ENCODE measurements at regions not wholly inside any gene's neighbourhood (a gene's known extent, or its start where the extent isn't known, plus 50 kb on each side); places are given as distances from the start of the nearest gene placed in this dataset.
"Not testable (repeated sequence)": the region's sequence is repeated elsewhere in the genome, so short reads cannot be mapped to it uniquely, and the experiment has no call there.

DNA sequence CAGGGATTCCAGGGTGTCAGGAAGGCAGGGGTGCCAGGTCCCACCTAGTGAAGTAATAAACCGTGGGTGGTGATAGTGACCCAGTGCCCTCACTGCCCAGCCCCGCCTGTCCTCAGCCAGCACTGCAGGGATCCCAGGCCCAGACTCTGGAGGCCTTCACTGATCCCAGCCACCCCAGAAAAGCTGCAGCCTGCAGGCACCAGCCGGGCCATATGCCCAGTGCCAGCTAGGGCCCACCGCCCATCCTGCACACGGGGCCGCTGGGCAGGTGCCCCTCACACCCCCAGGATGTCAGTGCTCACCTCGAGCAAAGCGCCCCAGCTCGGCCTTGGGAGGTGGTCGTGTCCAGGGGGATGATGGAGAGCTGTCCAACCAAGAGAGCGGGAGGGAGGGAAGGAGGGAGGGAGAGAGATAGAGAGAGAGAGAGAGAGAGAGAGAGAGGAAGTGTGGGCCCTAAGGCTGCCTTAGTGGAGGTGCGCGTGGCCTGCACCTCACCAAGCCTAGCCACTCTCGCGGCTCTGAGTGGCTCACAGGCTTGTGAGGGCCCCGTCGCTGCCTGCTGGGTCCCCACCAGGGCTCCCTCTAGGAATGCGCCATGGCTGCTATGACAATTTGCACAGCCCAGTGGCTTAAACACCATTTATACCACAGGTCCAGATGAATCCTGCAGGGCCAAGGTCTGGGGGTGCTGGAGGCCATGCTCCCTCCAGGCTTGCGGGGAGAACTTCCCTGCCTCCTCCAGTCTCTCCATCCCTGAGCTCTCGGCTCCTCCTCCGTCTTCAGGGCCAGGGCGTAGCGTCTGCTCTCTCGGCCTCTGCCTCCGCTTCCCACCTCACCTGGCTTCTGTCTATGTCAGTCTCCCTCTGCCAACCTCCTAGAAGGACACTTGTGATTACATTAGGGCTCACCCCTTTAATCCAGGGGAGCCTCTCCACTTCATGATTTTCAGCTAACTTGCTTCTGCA, 401.0 kb downstream of the TMEM121 start:
- Histone ChIP-seq H2AFZ (ENCODE audit: low read depth) (no peak overlapping the region), H3K27ac (no peak overlapping the region), H3K9ac (no peak overlapping the region), H3K27me3 (ENCODE audit: insufficient read depth, low read depth) (no peaks in the 10 kb centered on the region), H3K4me1 (ENCODE audit: low read depth, poor library complexity, severe bottlenecking) (no peaks in the 10 kb centered on the region), H3K36me3 (ENCODE audit: insufficient read depth) (no peaks in the 10 kb centered on the region), H3K4me2 (no peak overlapping the region), H3K4me3 (IDR thresholded peaks at IDR 0.05; ENCODE audit: insufficient read depth, low read depth, low read length) (no peak overlapping the region), H3K79me2 (ENCODE audit: insufficient read depth, low read depth) (no peaks in the 10 kb centered on the region), H4K20me1 (ENCODE audit: insufficient read depth) (no peaks in the 10 kb centered on the region)
- TF ChIP-seq, protein P1, sequence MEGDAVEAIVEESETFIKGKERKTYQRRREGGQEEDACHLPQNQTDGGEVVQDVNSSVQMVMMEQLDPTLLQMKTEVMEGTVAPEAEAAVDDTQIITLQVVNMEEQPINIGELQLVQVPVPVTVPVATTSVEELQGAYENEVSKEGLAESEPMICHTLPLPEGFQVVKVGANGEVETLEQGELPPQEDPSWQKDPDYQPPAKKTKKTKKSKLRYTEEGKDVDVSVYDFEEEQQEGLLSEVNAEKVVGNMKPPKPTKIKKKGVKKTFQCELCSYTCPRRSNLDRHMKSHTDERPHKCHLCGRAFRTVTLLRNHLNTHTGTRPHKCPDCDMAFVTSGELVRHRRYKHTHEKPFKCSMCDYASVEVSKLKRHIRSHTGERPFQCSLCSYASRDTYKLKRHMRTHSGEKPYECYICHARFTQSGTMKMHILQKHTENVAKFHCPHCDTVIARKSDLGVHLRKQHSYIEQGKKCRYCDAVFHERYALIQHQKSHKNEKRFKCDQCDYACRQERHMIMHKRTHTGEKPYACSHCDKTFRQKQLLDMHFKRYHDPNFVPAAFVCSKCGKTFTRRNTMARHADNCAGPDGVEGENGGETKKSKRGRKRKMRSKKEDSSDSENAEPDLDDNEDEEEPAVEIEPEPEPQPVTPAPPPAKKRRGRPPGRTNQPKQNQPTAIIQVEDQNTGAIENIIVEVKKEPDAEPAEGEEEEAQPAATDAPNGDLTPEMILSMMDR (conservative IDR thresholded peaks at IDR 0.05; ENCODE audit: low read depth, low read length): no peak

DNA sequence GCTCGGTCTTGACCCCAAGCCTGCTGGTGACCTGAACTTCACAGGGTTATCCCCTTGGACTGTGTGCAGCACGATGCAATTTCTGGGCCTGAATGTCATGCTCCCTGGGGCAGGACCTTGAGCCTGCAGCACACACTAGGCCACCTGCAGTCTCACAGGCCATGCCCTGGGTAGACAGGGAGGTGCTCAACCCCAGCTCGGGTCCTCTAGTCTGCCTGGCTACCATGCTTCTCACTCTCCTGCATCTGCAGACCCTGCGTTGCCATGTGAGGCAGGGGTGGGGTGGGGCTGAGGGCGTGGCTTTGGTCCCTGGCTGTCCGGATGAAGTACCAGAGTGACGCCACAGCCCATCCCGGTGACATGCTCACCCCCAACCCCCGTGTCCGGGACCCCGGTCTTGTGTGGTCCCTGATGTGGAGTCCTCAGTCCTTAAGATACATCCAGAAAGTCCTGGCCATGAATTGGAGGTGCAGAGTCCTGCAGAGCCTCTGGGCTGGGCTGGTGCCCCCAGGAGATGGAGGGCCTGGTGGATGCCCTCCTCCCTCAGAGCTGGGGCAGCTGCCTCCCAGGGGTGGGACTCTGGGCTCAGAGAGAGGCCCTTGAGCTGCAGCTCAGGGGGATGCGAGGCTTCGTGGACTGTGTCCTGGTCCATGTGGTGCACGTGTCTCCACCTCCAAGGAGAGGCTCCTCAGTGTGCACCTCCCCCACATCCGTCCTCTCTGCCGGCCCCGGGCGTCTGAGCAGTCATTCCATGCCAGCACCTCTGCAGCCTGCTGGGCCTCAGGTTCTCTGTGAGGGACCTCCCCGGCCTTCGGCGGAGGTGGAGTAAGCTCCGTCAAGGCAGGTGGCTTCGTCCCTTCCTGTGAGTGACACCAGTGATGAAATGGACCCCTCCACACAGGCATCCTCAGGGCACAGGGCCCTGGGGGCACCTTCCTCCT, 402.1 kb downstream of the TMEM121 start:
- not testable (repeated sequence) for H2AFZ ChIP-seq (ENCODE audit: low read depth); H3K36me3 ChIP-seq (ENCODE audit: insufficient read depth); H3K4me2 ChIP-seq; H3K27ac ChIP-seq; H3K9ac ChIP-seq; H3K4me1 ChIP-seq (ENCODE audit: low read depth, poor library complexity, severe bottlenecking); H4K20me1 ChIP-seq (ENCODE audit: insufficient read depth); H3K4me3 ChIP-seq (IDR thresholded peaks at IDR 0.05; ENCODE audit: insufficient read depth, low read depth, low read length); H3K27me3 ChIP-seq (ENCODE audit: insufficient read depth, low read depth); H3K79me2 ChIP-seq (ENCODE audit: insufficient read depth, low read depth)

DNA sequence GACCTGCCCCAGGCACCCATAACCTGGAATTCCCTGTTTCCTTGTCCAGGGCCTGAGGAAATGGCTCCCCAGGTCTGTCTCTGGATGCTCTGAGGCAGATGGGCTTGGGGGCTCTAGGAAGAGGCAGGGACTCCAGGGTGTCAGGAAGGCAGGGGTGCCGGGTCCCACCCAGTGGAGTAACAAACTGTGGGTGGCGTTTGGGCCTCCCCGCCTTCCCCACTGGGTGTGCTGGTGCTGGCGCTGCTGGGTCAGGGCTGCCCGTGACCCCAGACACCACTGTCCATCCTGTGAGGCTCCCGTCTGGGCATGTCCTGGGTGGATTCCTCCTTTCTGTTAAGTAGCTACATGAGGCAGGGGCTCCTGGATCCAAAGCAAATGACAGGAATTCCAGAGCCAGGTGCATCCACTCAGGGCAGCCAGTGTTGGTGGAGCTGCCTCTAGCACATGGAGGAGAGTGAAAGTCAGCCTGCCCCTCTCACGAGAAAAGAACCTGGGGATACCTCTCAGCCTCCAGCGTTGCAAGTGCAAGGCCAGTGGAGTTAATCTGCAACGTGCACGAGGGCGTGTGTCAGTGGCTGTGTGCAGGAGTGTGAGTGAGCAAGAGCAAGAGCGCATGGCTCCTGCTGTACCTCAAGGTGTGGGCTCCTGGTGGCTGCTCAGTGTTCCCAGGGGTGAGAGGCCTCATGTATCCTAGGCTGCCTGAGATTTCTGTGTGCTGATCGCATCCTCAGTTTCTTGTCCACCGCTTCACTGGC, 403.1 kb downstream of the TMEM121 start:
- H4K20me1 ChIP-seq (ENCODE audit: insufficient read depth): no peaks in the 10 kb centered on the region
- no peaks in the 10 kb centered on the region for H3K36me3 ChIP-seq (ENCODE audit: insufficient read depth)
- H3K4me1 ChIP-seq (ENCODE audit: low read depth, poor library complexity, severe bottlenecking): no peaks in the 10 kb centered on the region
- no peak overlapping the region for H3K27ac ChIP-seq
- no peak overlapping the region for H3K4me2 ChIP-seq
- H3K79me2 ChIP-seq (ENCODE audit: insufficient read depth, low read depth): no peaks in the 10 kb centered on the region
- TF ChIP-seq, protein P1 (conservative IDR thresholded peaks at IDR 0.05; ENCODE audit: low read depth, low read length): no peak
- H3K4me3 ChIP-seq (IDR thresholded peaks at IDR 0.05; ENCODE audit: insufficient read depth, low read depth, low read length): no peak overlapping the region
- H3K27me3 ChIP-seq (ENCODE audit: insufficient read depth, low read depth): no peaks in the 10 kb centered on the region
- H3K9ac ChIP-seq: no peak overlapping the region
- H2AFZ ChIP-seq (ENCODE audit: low read depth): no peak overlapping the region

DNA sequence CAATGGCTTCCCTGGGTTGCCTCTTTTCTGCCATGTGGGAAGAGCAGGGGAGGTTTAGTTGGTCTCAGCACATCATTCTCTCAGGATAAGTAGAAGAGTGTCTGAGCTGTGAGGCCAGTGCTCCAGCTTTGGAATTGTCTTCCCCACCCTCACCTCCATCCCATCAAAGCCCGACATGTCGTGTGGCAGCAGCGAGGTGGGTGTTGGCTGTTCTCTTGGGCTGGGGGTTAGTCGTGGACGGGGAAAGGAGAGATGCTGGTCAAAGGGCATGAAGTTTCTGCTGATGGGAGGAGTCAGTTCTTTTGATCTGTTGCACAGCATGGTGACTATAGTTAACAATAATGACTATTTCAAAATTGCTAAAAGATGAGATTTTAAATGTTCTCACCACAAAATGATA, 404.2 kb downstream of the TMEM121 start:
- Histone ChIP-seq H3K27ac (no peak overlapping the region), H3K4me2 (no peak overlapping the region), H3K79me2 (ENCODE audit: insufficient read depth, low read depth) (no peaks in the 10 kb centered on the region), H2AFZ (ENCODE audit: low read depth) (no peak overlapping the region), H3K9ac (no peak overlapping the region), H3K4me1 (ENCODE audit: low read depth, poor library complexity, severe bottlenecking) (no peaks in the 10 kb centered on the region), H4K20me1 (ENCODE audit: insufficient read depth) (no peaks in the 10 kb centered on the region), H3K27me3 (ENCODE audit: insufficient read depth, low read depth) (no peaks in the 10 kb centered on the region), H3K4me3 (IDR thresholded peaks at IDR 0.05; ENCODE audit: insufficient read depth, low read depth, low read length) (no peak overlapping the region), H3K36me3 (ENCODE audit: insufficient read depth) (no peaks in the 10 kb centered on the region)
- TF ChIP-seq, protein P1 (conservative IDR thresholded peaks at IDR 0.05; ENCODE audit: low read depth, low read length): no peak
